ENCODE measurements at regions not wholly inside any gene's neighbourhood (a gene's known extent, or its start where the extent isn't known, plus 50 kb on each side); places are given as distances from the start of the nearest gene placed in this dataset.

DNA sequence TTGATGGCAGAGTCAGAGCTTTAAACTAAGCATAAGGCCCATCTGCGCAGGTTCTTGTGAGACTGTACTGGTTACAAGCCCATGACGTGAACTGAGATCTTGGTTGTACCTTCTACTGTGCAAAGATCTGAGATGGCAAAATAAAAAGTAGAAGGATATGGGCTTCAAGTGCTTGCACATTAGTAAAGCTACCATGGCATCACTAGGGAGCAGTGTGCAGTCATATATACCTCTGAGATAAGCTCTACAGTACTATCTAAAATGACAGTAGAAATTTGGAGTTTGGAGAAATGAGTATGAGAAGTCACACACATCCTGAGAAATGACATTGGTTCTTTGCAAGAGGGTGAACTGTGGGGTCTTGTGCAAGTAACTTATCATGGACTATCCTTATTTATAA is 408.2 kb upstream of the PRR16 start:
- TF ChIP-seq, protein P1, sequence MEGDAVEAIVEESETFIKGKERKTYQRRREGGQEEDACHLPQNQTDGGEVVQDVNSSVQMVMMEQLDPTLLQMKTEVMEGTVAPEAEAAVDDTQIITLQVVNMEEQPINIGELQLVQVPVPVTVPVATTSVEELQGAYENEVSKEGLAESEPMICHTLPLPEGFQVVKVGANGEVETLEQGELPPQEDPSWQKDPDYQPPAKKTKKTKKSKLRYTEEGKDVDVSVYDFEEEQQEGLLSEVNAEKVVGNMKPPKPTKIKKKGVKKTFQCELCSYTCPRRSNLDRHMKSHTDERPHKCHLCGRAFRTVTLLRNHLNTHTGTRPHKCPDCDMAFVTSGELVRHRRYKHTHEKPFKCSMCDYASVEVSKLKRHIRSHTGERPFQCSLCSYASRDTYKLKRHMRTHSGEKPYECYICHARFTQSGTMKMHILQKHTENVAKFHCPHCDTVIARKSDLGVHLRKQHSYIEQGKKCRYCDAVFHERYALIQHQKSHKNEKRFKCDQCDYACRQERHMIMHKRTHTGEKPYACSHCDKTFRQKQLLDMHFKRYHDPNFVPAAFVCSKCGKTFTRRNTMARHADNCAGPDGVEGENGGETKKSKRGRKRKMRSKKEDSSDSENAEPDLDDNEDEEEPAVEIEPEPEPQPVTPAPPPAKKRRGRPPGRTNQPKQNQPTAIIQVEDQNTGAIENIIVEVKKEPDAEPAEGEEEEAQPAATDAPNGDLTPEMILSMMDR (IDR thresholded peaks at IDR 0.05): no peak
- no peak for TF ChIP-seq POLR2A (IDR thresholded peaks at IDR 0.05)
